HG03342 (cell line): ENCODE measurements at regions not wholly inside any gene's neighbourhood (a gene's known extent, or its start where the extent isn't known, plus 50 kb on each side); places are given as distances from the start of the nearest gene placed in this dataset.

Experiments
- ATAC-seq: cut with Tn5 transposase; IDR thresholded peaks from one replicate; pipeline ENCODE4 v1.9.1; 2021; ENCODE audit warnings: mild to moderate bottlenecking, moderate library complexity; ENCODE audit not compliant: unreplicated experiment

DNA sequence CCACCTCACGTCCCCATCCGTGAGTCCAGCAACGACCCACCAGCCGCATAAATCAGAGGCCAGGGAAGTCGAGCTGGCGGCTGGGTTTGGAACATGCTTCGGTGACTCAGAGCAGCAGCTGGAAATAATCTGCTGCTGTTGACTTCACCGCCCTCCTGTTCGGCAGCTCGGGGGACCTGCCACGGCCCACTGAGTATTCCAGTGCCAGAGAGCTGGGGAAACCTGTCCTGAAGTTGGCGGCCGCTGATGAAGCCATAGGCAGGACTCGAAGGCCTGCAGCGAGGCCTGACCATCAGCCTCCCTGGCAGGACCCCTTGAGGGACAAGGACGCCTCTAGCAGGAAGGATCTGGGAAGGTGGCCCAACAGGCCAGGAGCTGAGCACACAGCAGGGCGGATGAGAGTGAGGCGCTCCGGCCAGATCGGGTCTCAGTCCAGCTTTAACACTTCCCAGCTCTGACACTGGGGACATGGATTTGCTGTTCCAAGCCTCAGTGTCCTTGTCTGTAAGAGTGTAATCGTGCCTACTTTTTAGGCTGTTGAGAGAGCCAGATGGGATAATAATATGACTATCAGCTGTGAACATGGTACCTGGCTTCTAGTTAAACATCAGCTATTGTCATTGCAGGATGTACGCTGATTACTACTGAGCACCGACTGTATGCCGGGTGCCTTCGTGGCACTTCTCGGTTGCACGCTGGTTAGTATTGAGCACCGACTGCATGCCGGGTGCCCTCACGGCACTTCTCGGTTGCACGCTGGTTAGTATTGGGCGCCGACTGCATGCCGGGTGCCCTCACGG, 50.4 kb upstream of the CIBAR2 start:
- no peak for ATAC-seq

GRCh38 chr16:85163278-85164112, 51.2 kb upstream of the CIBAR2 start:
- no peak for ATAC-seq

DNA sequence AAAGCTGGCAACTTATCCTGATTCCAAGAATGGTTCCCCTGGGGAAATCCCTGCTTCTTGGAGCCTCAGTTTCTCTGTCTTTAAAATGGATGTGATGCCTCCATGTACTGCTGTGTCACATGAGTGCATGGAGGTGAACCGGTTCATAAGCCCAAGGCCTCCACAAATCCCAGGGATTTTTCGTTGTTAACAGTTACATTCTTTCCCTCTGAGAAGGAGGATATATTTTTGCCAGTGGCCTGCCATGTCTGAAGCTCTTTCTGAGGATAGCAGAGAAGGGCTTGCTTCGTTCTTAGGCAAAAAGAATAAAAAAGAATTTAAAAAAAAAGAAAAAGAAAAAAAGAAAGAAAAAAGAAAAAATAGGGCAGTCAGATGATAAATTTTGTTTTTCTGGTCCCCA, 52.2 kb upstream of the CIBAR2 start:
- ATAC-seq = no peak

GRCh38 chr16:85164838-85165516, 52.7 kb upstream of the CIBAR2 start:
- no peak for ATAC-seq

DNA sequence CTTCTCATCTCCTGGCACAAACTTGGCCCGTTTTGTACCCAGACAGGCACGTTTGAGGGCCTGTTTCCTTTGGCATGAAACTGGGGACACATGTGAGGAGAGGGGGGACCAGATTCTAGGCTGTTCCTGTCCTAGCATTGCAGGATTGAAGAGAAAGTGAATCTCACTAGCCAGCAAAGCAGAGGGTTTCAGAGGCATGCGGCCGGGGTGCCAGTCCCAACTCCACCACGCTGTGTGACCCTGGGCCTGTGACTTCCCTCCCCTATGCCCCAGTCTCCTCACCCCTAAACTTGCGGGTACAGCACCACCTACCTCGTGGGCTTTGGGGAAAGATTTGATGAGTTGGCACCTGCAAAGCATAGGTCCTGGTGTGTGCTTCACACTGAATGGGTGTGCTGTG, 53.5 kb upstream of the CIBAR2 start:
- no peak for ATAC-seq

- no peak for ATAC-seq
Observed at GRCh38 chr16:85166281-85166680, 54.0 kb upstream of the CIBAR2 start.

DNA sequence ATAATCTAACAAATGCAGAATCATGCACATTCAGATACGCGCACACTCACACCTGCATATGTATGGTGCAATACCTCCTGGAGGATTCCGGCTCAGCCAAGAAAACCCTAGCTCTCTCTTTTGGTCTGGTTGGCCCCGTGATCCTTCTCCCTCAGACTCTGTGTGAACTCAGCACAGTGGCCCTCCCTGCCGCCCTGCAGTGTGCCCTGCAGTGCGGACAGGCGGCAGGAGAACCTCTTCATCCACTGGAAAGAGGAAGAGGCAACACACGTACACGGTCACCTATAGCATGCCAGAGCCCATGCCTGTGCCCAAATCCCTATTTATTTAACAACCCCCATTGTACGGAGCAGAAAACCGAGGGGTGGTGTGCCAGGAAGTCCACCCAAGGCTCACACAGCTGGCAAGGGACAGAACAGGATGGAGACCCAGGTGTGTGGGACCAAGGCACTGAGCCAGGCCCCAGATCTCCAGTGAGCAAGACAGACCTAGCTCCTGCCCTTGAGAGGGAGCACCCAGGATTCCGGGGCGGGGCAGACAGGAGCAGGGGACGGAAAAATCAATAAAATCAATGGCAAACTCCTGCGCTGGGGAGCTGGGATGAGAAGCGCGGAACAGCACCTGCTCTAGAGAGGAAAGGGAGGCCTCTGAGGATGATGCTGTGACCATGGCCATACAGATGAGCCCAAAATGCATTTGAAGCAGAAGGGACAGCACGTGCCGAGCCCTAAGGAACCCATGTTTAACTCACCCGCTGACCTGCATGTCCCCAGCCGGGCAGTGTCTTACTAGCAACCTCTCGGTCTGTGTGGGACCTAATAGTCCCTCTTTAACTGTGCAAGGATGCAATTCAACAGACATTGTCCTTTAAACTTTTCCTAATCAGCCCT, 54.7 kb upstream of the CIBAR2 start:
- no peak for ATAC-seq

- no peak for ATAC-seq
Observed at GRCh38 chr16:85167589-85168537, 55.6 kb upstream of the CIBAR2 start.

GRCh38 chr16:85168732-85169256, 56.5 kb upstream of the CIBAR2 start:
- no peak for ATAC-seq

- ATAC-seq = no peak
Observed at GRCh38 chr16:85169333-85170065, 57.2 kb upstream of the CIBAR2 start.

GRCh38 chr16:85170066-85170491, 57.8 kb upstream of the CIBAR2 start:
- no peak for ATAC-seq

DNA sequence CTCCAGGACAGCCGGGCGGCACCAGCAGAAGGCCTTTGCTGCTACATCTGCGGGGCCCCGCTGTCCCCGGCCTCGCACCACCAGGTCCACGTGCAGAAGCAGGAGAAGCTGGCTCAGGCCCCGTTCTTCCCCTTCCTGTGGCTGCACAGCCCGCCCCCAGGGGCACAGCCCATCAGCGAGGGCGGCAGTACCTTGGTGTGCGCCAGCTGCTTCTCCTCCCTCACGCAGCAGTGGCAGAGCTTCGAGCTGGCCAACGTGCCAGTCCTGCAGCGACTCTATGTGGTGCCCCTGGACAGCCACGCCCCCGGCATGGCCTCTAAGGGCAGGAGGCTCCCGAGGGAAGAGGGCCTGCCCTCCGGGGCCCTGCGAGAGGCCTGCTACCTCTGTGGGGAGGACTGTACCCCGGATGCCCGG, 58.3 kb upstream of the CIBAR2 start:
- ATAC-seq = no peak

GRCh38 chr16:85171004-85171758, 58.9 kb upstream of the CIBAR2 start:
- no peak for ATAC-seq

GRCh38 chr16:85171759-85172454, 59.6 kb upstream of the CIBAR2 start:
- ATAC-seq = no peak

GRCh38 chr16:85172455-85173145, 60.3 kb upstream of the CIBAR2 start:
- no peak for ATAC-seq

GRCh38 chr16:85173146-85173980, 61.1 kb upstream of the CIBAR2 start:
- ATAC-seq = no peak
